GM18951 (cell line): ENCODE measurements at regions not wholly inside any gene's neighbourhood (a gene's known extent, or its start where the extent isn't known, plus 50 kb on each side); places are given as distances from the start of the nearest gene placed in this dataset.
"Not testable (repeated sequence)": the region's sequence is repeated elsewhere in the genome, so short reads cannot be mapped to it uniquely, and the experiment has no call there.

Source experiments
- POLR2A ChIP-seq: IDR thresholded peaks from 4 replicates; pipeline ENCODE4 v1.6.1; 2011; ENCODE audit warnings: mild to moderate bottlenecking; ENCODE audit not compliant: insufficient read length, insufficient read depth; ENCODE audit errors: extremely low read depth
- in situ Hi-C: fragments of 300-500 bp; cut with MboI; formaldehyde crosslinking; loops from one replicate; pipeline ENCODE4 v1.12.0; 2022; ENCODE audit warnings: low sequenced_read_pairs, mixed read lengths, inconsistent platforms; ENCODE audit not compliant: unreplicated experiment

GRCh38 chr16:35102780-35103403, 1643.5 kb downstream of the TP53TG3F start:
- in situ Hi-C loops = no loop called here

GRCh38 chr16:35111772-35112171, 1652.4 kb downstream of the TP53TG3F start:
- in situ Hi-C loops = not testable (repeated sequence)

More at GRCh38 chr16:35102780-35103403, 1643.5 kb downstream of the TP53TG3F start:
- no peak for TF ChIP-seq POLR2A

- in situ Hi-C loops = no loop called here
- TF ChIP-seq POLR2A = no peak
Observed at GRCh38 chr16:35131429-35131828, 1672.0 kb downstream of the TP53TG3F start.

- in situ Hi-C loops = no loop called here
- TF ChIP-seq POLR2A = no peak
Observed at GRCh38 chr16:35134471-35134870, 1675.1 kb downstream of the TP53TG3F start.

GRCh38 chr16:35140293-35140986, 1681.0 kb downstream of the TP53TG3F start:
- TF ChIP-seq POLR2A = no peak
- in situ Hi-C loops = no loop called here

- in situ Hi-C loops = no loop called here
- TF ChIP-seq POLR2A = no peak
Observed at GRCh38 chr16:35141303-35141702, 1681.9 kb downstream of the TP53TG3F start.

- in situ Hi-C loops = no loop called here
- no peak for TF ChIP-seq POLR2A
Observed at GRCh38 chr16:35142147-35142808, 1682.9 kb downstream of the TP53TG3F start.

- no peak for TF ChIP-seq POLR2A
- in situ Hi-C loops = no loop called here
Observed at GRCh38 chr16:35142809-35143192, 1683.4 kb downstream of the TP53TG3F start.

- no peak for TF ChIP-seq POLR2A
Observed at GRCh38 chr16:35144212-35144932, 1685.0 kb downstream of the TP53TG3F start.

GRCh38 chr16:35146031-35146710, 1686.8 kb downstream of the TP53TG3F start:
- in situ Hi-C loops = no loop called here
- no peak for TF ChIP-seq POLR2A

More at GRCh38 chr16:35144212-35144932, 1685.0 kb downstream of the TP53TG3F start:
- in situ Hi-C loops = no loop called here

GRCh38 chr16:35146723-35147458, 1687.5 kb downstream of the TP53TG3F start:
- no peak for TF ChIP-seq POLR2A
- in situ Hi-C loops = no loop called here

- no peak for TF ChIP-seq POLR2A
- in situ Hi-C loops = no loop called here
Observed at GRCh38 chr16:35147556-35148504, 1688.4 kb downstream of the TP53TG3F start.
